ENCODE measurements at regions not wholly inside any gene's neighbourhood (a gene's known extent, or its start where the extent isn't known, plus 50 kb on each side); places are given as distances from the start of the nearest gene placed in this dataset.

DNA sequence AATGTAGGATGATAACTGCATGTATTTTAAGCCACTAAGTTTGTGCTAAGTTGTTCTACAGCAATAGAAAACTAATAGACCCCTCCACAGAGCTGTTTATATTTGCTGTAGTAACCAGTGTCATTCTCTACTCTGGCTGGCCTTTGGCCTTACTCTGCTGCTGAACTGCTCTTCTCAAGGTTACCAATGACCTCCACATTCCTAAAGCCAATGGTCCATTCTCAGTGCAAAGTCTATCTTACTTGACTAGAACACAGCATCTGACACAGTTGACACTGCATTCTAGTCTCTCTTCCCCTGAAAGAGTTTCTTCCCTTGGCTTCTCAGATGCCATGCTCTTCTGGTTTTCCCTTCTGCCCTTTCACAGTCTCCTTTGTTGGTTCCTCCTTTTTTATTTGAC is 154.8 kb upstream of the CRY1 start (continued):
- TF ChIP-seq, protein P1, sequence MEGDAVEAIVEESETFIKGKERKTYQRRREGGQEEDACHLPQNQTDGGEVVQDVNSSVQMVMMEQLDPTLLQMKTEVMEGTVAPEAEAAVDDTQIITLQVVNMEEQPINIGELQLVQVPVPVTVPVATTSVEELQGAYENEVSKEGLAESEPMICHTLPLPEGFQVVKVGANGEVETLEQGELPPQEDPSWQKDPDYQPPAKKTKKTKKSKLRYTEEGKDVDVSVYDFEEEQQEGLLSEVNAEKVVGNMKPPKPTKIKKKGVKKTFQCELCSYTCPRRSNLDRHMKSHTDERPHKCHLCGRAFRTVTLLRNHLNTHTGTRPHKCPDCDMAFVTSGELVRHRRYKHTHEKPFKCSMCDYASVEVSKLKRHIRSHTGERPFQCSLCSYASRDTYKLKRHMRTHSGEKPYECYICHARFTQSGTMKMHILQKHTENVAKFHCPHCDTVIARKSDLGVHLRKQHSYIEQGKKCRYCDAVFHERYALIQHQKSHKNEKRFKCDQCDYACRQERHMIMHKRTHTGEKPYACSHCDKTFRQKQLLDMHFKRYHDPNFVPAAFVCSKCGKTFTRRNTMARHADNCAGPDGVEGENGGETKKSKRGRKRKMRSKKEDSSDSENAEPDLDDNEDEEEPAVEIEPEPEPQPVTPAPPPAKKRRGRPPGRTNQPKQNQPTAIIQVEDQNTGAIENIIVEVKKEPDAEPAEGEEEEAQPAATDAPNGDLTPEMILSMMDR (conservative IDR thresholded peaks at IDR 0.05; ENCODE audit: low read depth in 2 of 2) = no peak
- TF ChIP-seq ZNF114 (CRISPR knock-in tag; IDR thresholded peaks at IDR 0.05) = no peak

DNA sequence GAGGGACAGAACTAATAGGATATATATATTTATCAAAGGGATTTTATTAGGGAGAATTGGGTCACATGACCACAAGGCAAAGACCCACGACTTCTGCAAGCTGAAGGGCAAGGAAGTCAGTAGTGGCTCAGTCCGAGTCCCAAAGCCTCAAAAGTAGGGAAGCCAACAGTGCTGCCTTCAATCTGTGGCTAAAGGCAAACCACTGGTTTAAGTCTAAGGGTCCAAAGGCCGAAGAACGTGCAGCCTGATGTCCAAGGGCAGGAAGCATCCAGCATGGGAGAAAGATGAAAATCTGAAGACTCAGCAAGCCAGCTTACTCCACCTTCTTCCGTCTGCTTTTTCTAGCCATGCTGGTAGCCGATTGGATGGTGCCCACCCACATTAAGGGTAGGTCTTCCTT is 157.9 kb upstream of the CRY1 start:
- ATAC-seq = no peak

DNA sequence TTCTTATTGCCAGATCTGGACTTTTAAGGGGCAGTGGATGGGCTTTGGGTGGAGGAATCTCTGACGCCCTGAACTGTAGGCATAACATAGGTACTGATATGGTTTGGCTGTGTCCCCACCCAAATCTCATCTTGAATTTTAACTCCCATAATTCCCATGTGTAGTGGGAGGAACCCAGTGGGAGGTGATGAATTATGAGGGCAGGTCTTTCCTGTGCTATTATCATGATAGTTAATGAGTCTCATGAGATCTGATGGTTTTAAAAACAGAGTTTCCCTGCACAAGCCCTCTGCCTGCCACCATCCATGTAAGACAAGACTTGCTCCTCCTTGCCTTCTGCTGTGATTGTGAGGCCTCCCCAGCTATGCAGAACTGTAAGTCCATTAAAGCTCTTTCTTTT is 160.0 kb upstream of the CRY1 start:
- no peak overlapping the region for H3K27ac ChIP-seq (ENCODE audit: low read depth)
- no peaks in the 10 kb centered on the region for H4K20me1 ChIP-seq (replicated peaks; ENCODE audit: insufficient read depth)
- no peak overlapping the region for H3K4me3 ChIP-seq
- H3K4me3 Mint-ChIP-seq = no peak overlapping the region
- H3K4me1 ChIP-seq (ENCODE audit: insufficient read depth) = no peaks in the 10 kb centered on the region
- H3K27ac Mint-ChIP-seq = no peak overlapping the region
- H3F3A ChIP-seq (replicated peaks; ENCODE audit: low read depth) = no peaks in the 10 kb centered on the region
- H2AFZ ChIP-seq = no peak overlapping the region
- no peaks in the 10 kb centered on the region for H3K79me2 ChIP-seq (replicated peaks; ENCODE audit: insufficient read depth)
- H3K27me3 ChIP-seq (ENCODE audit: insufficient read depth) = no peaks in the 10 kb centered on the region
- H3K9me3 Mint-ChIP-seq = no peaks in the 10 kb centered on the region
- ATAC-seq (no peak), DNase-seq (ENCODE audit: low spot score) (no peak)
- peaks cover 11% of the 10 kb centered on the region for H3K9me2 ChIP-seq (ENCODE audit: insufficient read depth)
- H3K27me3 Mint-ChIP-seq (ENCODE audit: insufficient read depth, low read depth, poor library complexity) = peaks cover 5% of the 10 kb centered on the region
- no peak overlapping the region for H3K4me2 ChIP-seq
- H3K4me1 Mint-ChIP-seq = no peaks in the 10 kb centered on the region
- H3K36me3 Mint-ChIP-seq (ENCODE audit: low read depth) = no peaks in the 10 kb centered on the region
- H3K36me3 ChIP-seq (ENCODE audit: insufficient read depth) = no peaks in the 10 kb centered on the region
- TF ChIP-seq POLR2AphosphoS5 (IDR thresholded peaks at IDR 0.05; ENCODE audit: low read depth) (no peak), NANOG (IDR thresholded peaks at IDR 0.05; ENCODE audit: borderline replicate concordance) (no peak), CREB1 (CRISPR knock-in tag; IDR thresholded peaks at IDR 0.05; ENCODE audit: low read depth) (no peak)
- TF ChIP-seq, protein P2, sequence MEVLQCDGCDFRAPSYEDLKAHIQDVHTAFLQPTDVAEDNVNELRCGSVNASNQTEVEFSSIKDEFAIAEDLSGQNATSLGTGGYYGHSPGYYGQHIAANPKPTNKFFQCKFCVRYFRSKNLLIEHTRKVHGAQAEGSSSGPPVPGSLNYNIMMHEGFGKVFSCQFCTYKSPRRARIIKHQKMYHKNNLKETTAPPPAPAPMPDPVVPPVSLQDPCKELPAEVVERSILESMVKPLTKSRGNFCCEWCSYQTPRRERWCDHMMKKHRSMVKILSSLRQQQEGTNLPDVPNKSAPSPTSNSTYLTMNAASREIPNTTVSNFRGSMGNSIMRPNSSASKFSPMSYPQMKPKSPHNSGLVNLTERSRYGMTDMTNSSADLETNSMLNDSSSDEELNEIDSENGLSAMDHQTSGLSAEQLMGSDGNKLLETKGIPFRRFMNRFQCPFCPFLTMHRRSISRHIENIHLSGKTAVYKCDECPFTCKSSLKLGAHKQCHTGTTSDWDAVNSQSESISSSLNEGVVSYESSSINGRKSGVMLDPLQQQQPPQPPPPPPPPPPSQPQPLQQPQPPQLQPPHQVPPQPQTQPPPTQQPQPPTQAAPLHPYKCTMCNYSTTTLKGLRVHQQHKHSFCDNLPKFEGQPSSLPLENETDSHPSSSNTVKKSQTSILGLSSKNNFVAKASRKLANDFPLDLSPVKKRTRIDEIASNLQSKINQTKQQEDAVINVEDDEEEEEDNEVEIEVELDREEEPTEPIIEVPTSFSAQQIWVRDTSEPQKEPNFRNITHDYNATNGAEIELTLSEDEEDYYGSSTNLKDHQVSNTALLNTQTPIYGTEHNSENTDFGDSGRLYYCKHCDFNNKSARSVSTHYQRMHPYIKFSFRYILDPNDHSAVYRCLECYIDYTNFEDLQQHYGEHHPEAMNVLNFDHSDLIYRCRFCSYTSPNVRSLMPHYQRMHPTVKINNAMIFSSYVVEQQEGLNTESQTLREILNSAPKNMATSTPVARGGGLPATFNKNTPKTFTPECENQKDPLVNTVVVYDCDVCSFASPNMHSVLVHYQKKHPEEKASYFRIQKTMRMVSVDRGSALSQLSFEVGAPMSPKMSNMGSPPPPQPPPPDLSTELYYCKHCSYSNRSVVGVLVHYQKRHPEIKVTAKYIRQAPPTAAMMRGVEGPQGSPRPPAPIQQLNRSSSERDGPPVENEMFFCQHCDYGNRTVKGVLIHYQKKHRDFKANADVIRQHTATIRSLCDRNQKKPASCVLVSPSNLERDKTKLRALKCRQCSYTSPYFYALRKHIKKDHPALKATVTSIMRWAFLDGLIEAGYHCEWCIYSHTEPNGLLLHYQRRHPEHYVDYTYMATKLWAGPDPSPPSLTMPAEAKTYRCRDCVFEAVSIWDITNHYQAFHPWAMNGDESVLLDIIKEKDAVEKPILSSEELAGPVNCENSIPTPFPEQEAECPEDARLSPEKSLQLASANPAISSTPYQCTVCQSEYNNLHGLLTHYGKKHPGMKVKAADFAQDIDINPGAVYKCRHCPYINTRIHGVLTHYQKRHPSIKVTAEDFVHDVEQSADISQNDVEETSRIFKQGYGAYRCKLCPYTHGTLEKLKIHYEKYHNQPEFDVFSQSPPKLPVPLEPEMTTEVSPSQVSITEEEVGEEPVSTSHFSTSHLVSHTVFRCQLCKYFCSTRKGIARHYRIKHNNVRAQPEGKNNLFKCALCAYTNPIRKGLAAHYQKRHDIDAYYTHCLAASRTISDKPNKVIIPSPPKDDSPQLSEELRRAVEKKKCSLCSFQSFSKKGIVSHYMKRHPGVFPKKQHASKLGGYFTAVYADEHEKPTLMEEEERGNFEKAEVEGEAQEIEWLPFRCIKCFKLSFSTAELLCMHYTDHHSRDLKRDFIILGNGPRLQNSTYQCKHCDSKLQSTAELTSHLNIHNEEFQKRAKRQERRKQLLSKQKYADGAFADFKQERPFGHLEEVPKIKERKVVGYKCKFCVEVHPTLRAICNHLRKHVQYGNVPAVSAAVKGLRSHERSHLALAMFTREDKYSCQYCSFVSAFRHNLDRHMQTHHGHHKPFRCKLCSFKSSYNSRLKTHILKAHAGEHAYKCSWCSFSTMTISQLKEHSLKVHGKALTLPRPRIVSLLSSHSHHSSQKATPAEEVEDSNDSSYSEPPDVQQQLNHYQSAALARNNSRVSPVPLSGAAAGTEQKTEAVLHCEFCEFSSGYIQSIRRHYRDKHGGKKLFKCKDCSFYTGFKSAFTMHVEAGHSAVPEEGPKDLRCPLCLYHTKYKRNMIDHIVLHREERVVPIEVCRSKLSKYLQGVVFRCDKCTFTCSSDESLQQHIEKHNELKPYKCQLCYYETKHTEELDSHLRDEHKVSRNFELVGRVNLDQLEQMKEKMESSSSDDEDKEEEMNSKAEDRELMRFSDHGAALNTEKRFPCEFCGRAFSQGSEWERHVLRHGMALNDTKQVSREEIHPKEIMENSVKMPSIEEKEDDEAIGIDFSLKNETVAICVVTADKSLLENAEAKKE (CRISPR knock-in tag; IDR thresholded peaks at IDR 0.05) = no peak

More for the DNA sequence above, 157.9 kb upstream of the CRY1 start:
- Mint-ChIP-seq H3K4me1 (no peaks in the 10 kb centered on the region), H3K27me3 (ENCODE audit: insufficient read depth, low read depth, poor library complexity) (peaks cover 3% of the 10 kb centered on the region), H3K27ac (no peak overlapping the region), H3K36me3 (ENCODE audit: low read depth) (no peaks in the 10 kb centered on the region), H3K4me3 (no peak overlapping the region), H3K9me3 (no peaks in the 10 kb centered on the region)
- Histone ChIP-seq H3K27ac (ENCODE audit: low read depth) (no peak overlapping the region), H4K20me1 (replicated peaks; ENCODE audit: insufficient read depth) (no peaks in the 10 kb centered on the region), H3K4me2 (no peak overlapping the region), H3K27me3 (ENCODE audit: insufficient read depth) (no peaks in the 10 kb centered on the region), H3K9me2 (ENCODE audit: insufficient read depth) (peaks cover 16% of the 10 kb centered on the region; the same call in 1 of the 2 replicates), H3K4me1 (ENCODE audit: insufficient read depth) (no peaks in the 10 kb centered on the region), H3K36me3 (ENCODE audit: insufficient read depth) (no peaks in the 10 kb centered on the region), H3K79me2 (replicated peaks; ENCODE audit: insufficient read depth) (no peaks in the 10 kb centered on the region), H3K4me3 (no peak overlapping the region), H2AFZ (no peak overlapping the region), H3F3A (replicated peaks; ENCODE audit: low read depth) (no peaks in the 10 kb centered on the region)
- TF ChIP-seq EZH2phosphoT487 (IDR thresholded peaks at IDR 0.05; ENCODE audit: unreplicated experiment) (no peak), ZNF114 (CRISPR knock-in tag; IDR thresholded peaks at IDR 0.05) (no peak), POLR2AphosphoS5 (IDR thresholded peaks at IDR 0.05; ENCODE audit: low read depth) (no peak), CREB1 (CRISPR knock-in tag; IDR thresholded peaks at IDR 0.05; ENCODE audit: low read depth) (no peak)
- TF ChIP-seq, protein P3, sequence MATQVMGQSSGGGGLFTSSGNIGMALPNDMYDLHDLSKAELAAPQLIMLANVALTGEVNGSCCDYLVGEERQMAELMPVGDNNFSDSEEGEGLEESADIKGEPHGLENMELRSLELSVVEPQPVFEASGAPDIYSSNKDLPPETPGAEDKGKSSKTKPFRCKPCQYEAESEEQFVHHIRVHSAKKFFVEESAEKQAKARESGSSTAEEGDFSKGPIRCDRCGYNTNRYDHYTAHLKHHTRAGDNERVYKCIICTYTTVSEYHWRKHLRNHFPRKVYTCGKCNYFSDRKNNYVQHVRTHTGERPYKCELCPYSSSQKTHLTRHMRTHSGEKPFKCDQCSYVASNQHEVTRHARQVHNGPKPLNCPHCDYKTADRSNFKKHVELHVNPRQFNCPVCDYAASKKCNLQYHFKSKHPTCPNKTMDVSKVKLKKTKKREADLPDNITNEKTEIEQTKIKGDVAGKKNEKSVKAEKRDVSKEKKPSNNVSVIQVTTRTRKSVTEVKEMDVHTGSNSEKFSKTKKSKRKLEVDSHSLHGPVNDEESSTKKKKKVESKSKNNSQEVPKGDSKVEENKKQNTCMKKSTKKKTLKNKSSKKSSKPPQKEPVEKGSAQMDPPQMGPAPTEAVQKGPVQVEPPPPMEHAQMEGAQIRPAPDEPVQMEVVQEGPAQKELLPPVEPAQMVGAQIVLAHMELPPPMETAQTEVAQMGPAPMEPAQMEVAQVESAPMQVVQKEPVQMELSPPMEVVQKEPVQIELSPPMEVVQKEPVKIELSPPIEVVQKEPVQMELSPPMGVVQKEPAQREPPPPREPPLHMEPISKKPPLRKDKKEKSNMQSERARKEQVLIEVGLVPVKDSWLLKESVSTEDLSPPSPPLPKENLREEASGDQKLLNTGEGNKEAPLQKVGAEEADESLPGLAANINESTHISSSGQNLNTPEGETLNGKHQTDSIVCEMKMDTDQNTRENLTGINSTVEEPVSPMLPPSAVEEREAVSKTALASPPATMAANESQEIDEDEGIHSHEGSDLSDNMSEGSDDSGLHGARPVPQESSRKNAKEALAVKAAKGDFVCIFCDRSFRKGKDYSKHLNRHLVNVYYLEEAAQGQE (IDR thresholded peaks at IDR 0.05; ENCODE audit: unreplicated experiment) = no peak
- no peak for DNase-seq (ENCODE audit: low spot score)

Data from GM23338 (cell line).